ENCODE measurements at regions not wholly inside any gene's neighbourhood (a gene's known extent, or its start where the extent isn't known, plus 50 kb on each side); places are given as distances from the start of the nearest gene placed in this dataset.
A peak's percentile ranks its signal among the peaks of the same experiment; 100 is the strongest.

DNA sequence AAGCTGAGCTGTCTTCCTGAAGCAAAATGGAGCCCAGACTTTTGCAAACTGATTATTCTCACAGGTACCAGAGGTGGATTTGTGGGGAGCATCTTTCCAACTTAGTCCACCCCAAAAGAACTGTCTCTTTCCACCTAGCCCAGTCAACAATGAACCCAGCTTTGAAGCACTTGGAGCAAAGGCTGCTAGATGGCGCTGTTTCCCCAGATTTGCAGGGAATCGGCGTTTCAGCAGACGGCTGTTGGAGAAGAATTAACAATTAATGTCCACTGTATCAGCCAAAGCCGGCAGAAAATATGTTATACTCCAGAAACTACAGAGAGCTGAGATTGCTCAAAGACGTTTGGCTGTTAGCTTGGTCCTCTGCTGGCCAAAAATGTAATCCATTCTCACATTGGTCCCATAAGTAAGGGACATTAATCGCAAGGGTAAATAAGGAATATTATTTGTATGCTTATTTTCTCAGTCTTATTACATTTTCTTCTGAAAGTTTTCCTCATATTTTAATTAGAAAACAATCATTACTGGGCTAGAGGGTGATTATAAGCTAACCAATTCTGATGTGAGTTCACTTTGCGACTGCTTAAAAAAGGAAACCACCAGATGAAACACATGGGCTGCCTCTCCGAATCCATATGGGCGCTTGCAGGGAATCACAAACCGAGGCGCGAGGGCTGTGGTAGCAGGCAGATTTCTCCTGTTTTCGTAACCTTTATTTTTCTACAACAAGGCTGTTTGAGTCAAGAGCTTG lies 423.8 kb upstream of the MEX3C start:
- TF ChIP-seq ZFX (IDR thresholded peaks at IDR 0.05; ENCODE audit: borderline replicate concordance), result no peak
- TF ChIP-seq, protein P1, sequence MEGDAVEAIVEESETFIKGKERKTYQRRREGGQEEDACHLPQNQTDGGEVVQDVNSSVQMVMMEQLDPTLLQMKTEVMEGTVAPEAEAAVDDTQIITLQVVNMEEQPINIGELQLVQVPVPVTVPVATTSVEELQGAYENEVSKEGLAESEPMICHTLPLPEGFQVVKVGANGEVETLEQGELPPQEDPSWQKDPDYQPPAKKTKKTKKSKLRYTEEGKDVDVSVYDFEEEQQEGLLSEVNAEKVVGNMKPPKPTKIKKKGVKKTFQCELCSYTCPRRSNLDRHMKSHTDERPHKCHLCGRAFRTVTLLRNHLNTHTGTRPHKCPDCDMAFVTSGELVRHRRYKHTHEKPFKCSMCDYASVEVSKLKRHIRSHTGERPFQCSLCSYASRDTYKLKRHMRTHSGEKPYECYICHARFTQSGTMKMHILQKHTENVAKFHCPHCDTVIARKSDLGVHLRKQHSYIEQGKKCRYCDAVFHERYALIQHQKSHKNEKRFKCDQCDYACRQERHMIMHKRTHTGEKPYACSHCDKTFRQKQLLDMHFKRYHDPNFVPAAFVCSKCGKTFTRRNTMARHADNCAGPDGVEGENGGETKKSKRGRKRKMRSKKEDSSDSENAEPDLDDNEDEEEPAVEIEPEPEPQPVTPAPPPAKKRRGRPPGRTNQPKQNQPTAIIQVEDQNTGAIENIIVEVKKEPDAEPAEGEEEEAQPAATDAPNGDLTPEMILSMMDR (IDR thresholded peaks at IDR 0.05), result peak; percentile 92
- H3K27ac ChIP-seq, result no peak overlapping the region

DNA sequence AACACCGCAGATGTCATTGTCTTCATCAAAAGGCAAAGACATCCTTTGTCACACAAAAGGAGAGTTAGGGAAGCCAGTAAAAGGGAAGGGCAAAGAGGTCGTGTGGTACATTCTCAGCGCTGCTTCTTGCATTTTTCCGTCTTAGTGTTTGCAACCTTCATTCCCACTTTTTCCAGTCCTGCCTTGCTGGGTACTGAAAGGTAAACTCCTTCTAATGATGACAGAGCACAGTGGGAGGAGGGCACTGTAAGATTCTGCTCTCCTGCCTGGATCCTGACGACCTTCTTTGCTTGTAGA lies 424.3 kb upstream of the MEX3C start:
- H3K27ac ChIP-seq, result no peak overlapping the region
- no peak for TF ChIP-seq ZFX (IDR thresholded peaks at IDR 0.05; ENCODE audit: borderline replicate concordance)
- TF ChIP-seq, protein P1 (IDR thresholded peaks at IDR 0.05), result no peak

DNA sequence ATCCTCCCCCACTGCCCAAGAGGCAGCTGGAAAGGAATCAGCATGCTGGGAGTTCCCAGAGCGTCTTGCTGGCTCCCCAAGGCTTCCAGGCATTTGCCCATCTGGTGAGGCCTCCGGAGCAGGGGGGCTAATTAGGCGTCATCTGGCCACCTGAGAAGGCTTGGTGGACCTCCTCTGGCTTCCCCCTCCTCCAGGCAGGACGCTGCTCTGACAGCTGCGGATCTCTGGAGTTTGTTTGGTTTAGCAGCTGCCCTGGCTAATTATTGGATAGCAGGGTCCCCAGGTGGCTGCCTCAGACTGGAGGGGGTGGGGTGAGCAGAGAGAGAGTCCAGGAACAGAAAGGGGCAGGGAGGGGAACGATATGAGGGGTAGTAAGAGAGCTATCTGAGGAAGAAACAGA lies 425.2 kb upstream of the MEX3C start:
- H3K27ac ChIP-seq, result no peak overlapping the region
- TF ChIP-seq ZFX (IDR thresholded peaks at IDR 0.05; ENCODE audit: borderline replicate concordance), result no peak

DNA sequence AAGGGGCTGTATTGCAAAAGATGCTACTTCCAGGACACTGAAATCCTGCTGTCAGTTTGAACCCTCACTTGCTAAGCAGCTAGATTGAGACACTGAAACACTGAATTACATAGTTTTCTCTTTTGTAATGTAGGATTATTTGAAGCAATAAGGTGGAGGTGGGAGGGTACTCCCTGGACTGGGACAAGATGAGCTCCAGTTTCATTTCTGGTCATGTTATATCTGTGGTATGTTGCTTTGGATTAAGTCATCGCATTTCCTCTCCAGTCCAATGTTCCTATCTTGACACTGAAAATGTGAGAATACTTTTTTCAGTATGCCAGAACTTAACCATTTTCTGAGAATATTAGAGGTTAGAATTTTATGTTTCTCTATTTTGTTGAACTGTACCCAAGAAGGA lies 426.2 kb upstream of the MEX3C start:
- no peak overlapping the region for H3K27ac ChIP-seq
- TF ChIP-seq, protein P1 (IDR thresholded peaks at IDR 0.05), result no peak
- no peak for TF ChIP-seq ZFX (IDR thresholded peaks at IDR 0.05; ENCODE audit: borderline replicate concordance)

DNA sequence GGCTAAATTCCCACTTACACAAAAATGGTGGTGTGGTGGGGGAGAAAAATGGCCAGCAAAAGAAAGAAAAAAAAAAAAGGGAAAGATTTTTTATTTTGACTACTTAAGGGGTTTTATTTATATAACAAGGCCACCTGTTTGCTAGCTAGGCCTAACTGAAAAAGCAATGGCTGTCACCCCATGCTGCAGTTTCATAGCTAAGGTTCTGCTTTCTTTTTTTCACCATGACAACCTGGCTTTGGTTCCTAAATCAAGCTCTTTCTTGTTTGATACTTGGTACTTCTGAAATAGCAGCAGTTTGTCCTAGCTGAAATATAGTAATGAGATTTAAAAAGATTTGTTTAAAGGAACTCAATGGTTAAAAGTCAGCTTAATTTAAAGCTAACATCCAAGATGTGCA lies 433.2 kb upstream of the MEX3C start:
- no peak for TF ChIP-seq ZFX (IDR thresholded peaks at IDR 0.05; ENCODE audit: borderline replicate concordance)
- TF ChIP-seq, protein P1 (IDR thresholded peaks at IDR 0.05), result no peak

DNA sequence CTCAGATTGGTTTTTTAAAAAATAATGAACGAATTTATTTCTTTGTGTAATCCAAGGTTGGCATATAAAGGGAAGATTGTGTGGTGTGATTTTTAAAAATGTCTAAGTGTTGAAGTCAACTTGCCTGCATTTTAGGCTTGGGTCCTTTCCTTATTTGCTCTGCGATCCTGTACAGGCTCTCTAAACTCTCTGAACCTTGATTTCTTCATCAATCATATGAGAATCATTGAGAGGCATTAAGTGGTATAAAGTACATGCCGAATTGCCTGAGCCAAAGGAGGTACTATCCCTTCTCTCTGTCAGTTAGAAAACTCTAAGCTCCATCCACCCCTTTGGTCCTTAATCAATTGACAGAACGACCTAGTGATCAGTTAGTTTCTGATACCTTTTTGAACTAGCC lies 440.4 kb upstream of the MEX3C start:
- no peak overlapping the region for H3K27ac ChIP-seq
- TF ChIP-seq ZFX (IDR thresholded peaks at IDR 0.05; ENCODE audit: borderline replicate concordance), result no peak
- TF ChIP-seq, protein P1 (IDR thresholded peaks at IDR 0.05), result no peak

More for the DNA sequence above, 433.2 kb upstream of the MEX3C start:
- H3K27ac ChIP-seq, result no peak overlapping the region

DNA sequence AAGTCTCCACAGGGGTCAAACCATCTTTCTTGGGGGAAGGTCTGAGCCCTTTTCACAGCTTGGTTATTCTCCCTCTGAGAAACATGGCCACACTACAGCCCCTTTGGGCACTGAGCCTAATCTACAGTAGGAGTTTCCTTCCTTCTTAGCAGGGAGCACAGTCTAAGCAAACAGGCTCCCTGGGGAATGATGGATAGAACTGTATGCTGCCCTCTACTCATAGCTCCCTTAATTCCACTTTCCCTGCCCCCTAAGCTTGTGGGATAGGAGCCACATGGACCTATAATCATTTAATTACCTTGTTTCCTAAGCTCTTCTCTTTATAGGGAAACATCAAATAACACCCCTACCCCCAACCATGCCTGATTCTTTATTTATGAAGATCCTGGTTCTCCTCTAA lies 442.1 kb upstream of the MEX3C start:
- no peak overlapping the region for H3K27ac ChIP-seq
- TF ChIP-seq ZFX (IDR thresholded peaks at IDR 0.05; ENCODE audit: borderline replicate concordance), result no peak
- TF ChIP-seq, protein P1 (IDR thresholded peaks at IDR 0.05), result no peak

DNA sequence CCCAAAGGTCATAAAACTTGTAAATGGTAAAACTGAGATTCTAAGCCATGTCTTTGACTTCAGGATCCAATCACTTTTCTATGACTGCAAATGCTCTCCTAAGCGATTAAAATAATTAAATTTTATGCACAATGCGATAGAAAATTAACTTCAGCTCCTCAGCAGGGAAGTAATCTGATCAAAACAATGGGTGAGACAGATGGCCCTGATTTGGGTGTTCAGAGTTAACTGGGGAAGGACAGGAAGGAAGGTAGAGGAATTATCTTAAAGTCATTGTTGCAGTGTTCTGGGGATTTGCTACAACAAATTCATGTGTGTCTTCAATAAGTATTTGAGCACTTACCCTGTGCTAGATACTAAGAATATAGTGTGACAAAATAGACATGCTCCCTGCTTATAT lies 446.0 kb upstream of the MEX3C start:
- no peak overlapping the region for H3K27ac ChIP-seq
- TF ChIP-seq ZFX (IDR thresholded peaks at IDR 0.05; ENCODE audit: borderline replicate concordance), result no peak
- TF ChIP-seq, protein P1 (IDR thresholded peaks at IDR 0.05), result no peak

All from 22Rv1 (cell line).